GM19324 (cell line): ENCODE measurements at regions not wholly inside any gene's neighbourhood (a gene's known extent, or its start where the extent isn't known, plus 50 kb on each side); places are given as distances from the start of the nearest gene placed in this dataset.
"Not testable (repeated sequence)": the region's sequence is repeated elsewhere in the genome, so short reads cannot be mapped to it uniquely, and the experiment has no call there.

ENCODE experiments used
- ATAC-seq: cut with Tn5 transposase; IDR thresholded peaks from one replicate; pipeline ENCODE4 v1.9.1; 2021; ENCODE audit warnings: mild to moderate bottlenecking, moderate library complexity; ENCODE audit not compliant: unreplicated experiment, low FRiP score

DNA sequence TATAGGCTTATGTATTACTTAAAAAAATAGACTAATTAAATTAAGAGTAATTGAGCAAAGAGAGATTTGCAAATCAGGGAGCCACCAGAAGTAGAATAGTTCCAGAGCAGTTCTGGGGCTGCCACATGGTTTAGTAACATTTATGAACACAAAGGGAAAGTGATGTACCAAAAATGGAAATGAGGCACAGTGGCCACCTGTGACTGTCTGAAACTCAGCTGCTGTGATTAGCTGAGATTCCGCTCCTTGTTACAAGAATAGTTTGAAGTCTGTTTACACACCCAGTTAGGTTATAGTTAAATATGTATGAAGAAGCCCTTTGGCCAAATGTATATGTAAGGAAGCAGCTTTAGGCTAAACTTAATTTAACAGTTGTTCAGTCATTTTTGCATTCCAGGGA, 901.5 kb upstream of the CHORDC1 start:
- no peak for ATAC-seq

DNA sequence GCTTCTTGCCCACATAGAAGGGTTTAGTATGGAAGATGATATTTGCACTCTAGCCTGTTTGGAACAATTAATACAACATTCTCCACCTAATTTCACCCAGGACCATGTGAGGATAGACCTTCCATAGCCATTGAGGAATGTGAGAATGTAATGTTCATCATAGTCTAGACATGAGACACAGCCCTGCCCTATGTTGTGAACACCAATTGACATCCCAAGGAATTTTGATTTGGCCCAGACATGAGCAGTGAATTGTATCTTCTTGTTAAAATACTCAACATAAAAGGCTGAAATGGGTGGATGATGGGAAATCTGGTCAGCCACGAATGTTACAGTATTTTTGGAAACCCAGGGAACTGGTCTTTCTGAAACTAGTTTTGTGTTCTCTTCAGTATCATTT, 892.3 kb upstream of the CHORDC1 start:
- no peak for ATAC-seq

DNA sequence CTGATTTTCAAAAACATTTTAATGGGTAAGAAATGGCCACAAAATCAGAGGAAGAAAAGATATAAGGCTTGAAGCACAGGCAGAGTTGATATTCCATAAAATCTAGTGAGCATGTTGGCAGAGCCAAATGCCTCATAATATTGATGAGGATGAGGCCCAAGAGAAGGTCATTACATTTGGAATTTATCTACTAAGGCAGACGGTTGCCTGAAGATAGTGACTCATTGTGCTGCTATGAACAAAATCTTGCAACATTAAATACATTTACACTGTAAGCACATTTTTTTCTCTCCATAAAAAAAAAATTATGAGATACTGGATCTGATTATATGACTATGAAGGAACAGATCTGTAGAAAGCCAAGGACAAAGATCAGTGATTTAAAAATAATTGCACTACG, 881.4 kb upstream of the CHORDC1 start:
- no peak for ATAC-seq

DNA sequence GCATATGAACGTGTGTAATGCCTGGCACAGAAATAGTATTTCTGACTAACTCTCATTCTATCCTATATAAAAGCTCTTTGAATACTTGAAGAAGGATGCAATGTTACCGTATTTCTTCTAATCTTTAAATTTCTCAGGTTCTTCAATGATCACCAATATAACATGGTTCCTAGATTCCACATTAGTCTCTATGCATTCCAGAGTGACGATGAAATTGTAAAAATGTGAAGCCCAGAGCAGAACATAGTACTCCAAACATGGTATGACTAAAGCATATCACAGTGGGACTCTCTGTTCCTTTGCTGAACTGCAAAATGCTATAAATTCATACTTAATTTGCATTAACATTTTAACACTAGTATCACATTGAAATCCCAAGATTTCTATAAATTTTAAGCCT, 877.6 kb upstream of the CHORDC1 start:
- ATAC-seq = no peak

DNA sequence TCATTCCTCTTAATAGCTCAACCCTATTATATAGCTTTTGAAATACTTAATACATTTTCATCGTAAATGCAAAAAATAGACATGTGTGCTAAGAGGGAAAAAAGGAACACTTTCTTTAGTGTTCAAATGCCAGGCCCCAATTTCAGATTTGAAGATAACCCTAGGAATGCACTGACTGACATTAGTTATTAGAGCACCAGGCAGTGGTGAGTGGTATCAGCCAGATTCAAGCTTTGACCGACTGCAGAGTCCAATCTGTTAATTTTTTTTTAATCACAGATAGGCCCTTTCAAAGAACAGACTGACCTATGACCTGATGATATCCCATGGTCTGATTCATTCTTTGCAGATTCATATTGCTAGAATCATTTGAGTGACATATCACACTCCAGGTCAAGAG, 874.2 kb upstream of the CHORDC1 start:
- no peak for ATAC-seq

DNA sequence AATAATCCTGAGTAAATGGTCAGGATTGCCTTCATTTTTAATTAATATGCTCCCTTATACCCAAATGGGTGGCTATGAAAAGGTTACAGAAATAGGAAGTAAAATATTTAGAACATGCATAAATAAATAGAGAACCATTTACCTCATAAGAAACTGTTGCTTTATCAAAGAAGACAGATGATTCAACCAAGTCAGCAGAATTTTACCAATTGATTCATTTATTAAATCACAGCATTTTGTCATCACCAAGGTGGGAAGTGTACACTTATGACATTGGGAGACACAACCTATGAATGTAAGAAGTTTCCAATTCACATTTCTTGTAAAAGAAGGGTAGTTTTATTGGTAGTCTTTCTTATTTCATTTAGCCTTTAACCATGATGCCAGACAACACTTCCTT, 870.3 kb upstream of the CHORDC1 start:
- no peak for ATAC-seq

DNA sequence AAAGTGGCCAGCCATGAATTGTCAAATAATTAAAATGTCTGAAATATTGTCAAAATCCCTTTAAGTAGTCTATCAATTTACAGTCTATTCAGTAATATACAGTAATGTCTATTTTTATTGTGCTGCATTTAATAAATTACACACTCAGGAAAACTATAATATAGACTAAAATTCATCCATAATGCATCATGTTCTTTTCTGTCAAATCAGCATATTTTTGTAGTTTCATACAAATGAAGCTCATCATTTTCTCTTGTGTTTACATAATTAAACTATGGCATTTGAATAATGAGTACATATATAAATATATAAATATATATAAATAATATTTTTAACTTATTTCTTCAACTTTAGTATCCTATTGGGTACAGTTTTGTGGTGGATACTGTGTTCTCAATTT, 868.7 kb upstream of the CHORDC1 start:
- ATAC-seq = no peak

DNA sequence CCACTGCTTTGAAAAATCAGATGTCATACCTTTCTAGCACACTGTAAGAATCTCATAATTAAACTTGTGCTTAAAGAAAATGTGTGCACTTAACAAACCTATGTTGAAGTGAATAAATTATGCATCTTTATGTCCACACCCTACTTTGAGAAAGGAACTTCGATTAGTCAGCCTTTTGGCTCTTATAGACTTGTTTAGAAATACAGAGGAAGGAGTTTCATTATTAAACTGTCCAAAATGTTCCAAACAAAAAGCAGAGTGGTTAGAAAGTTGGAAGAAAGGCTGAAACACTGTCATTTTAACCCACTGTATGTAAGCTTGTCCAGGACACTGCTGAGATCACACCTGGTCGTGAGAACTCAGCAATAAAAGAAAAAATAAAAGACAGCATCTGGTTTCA, 863.2 kb upstream of the CHORDC1 start:
- ATAC-seq = no peak

DNA sequence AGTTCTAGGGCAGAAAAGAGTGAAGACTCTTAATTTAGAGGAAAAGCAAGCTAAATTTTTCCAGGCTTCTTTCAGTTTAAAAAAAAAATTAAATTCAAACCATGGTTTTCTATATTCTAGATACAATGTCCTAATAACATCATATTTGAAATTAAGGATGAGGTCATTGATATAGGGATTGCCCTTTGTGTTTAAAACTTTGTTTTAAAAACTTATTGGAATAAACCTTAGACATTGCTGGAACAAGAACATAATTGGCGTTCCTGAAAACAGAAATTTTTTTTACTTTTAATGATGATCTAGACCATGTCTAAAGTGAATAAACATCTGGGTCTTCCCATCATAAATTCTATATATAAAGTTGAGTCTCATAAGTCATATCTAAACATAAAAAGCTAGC, 859.4 kb upstream of the CHORDC1 start:
- no peak for ATAC-seq

DNA sequence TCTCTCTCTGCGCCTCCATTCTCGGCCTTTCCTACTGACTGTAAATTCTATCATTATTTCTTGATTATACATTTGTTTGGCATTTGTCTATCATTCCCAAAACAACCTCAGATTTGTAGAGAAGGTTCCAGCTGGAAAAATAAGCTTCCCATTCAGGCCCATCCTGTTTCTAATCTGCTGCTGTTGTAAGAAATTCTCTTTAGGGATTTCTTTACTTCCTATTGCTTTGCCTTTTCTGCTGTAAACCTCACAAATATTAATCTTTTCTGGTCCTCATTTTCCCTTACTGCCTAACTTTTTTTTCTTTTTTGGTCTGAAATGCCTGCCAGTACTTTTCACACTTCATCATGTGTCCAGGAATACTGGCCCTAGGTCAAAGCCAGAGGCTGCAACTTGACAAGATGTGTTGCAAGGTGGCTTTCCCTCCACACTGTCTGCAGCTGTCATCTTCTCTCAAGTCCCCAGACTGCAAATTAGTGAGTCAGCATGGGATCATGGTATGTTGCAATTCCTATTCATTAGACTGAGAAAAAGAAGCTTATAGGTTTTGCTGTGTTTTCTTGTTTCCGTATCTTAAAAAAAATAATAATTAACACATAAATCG, 858.7 kb upstream of the CHORDC1 start:
- ATAC-seq = no peak

DNA sequence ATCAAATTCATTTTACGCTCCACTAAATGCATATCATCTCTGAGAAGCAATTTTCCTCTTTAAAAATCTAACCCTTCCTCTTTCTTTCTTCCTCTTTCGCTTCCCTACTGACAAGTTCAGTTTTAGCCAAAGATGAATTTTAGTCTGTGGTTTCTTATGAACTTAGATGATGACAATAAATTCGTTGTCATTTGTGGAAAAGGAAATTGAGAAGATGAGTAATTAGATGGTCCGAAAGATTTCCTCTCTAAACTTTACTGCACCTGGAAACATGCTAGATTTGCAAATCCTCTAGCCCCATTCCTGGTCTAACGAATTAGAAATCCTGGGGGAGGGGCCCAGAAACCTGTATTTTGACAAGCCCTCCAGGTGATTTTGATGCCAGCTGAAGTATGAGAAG, 855.4 kb upstream of the CHORDC1 start:
- no peak for ATAC-seq

DNA sequence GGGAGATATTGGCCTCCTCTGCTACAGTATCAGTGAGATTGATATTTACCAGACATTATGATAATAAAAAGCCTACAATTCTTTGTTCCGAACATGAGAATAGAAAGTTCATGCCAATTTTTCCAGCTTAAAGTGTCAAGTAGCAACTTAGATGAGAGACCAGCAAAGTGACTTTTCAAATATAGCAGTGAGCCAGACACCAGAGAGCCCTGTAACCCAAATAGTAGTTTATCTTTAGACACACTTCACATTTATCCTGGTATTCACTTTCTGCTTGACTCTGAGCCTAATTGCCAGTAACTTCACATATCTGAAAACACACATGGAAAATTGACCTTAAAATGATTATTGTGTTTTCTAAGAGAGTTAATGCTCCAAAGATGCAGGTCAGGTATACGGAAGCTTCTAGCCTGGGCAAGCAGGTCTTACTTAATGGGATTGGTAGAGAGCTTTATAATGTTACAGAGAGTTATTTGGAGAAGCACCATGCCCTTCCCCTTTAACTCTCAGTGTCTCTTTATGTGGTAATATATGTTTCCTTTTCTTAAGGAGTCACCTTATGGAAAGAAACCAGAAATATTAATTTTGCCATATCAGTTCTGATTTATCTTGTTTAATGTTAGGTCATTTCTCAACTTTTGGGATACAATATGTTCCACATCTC, 852.3 kb upstream of the CHORDC1 start:
- ATAC-seq = no peak

DNA sequence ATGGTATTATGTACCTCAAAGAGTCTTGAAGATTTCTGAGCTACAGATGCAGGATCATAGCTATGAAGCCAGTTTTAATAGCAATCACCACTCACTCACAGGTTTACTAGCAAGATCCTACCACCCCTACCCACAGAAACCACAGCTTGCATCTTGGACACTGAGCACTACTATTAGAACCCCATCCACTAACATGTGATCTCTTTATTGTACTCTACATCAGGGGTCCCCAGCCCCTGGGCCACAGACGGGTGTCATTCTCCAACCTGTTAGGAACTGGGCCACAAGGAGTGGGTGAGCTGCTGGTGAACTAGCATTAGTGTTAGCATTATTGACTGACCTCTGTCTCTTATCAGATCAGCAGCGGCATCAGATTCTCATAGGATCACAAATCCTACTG, 844.8 kb upstream of the CHORDC1 start:
- no peak for ATAC-seq

DNA sequence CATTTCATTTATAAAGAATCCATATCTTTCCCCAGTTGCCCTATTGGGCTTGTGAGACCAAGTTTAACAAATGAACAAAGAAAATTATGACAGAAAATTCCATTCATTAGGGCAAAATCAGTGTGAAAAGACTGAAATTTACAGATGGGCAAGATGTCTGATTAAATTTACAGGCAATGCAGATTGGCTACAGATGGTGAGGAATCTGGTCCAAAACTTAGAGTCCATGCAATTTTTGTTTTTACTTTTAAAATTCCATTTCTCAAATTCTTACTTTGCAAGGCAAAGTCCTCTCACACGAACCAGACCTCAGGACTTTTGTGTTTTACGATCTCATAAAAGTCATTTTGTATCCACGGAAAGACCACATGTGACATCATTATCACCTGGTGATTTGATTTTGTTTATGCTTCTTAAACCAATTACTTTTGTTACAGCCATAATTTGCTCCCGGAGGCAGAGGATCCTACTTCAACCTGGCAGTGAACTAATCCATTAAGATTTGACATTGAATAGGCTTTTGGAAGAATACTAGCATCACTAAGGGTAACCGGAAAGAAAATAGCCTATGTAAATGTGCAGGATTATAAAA, 843.7 kb upstream of the CHORDC1 start:
- ATAC-seq = no peak

DNA sequence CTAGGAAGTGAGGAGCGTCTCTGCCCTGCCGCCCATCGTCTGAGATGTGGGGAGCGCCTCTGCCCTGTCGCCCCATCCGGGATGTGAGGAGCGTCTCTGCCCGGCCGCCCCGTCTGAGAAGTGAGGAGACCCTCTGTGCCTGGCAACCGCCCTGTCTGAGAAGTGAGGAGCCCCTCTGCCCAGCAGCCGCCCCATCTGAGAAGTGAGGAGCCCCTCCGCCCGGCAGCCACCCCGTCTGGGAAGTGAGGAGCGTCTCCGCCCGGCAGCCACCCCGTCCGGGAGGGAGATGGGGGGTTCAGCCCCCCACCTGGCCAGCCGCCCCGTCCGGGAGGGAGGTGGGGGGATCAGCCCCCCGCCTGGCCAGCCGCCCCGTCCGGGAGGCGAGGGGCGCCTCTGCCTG, 840.5 kb upstream of the CHORDC1 start:
- not testable (repeated sequence) for ATAC-seq

DNA sequence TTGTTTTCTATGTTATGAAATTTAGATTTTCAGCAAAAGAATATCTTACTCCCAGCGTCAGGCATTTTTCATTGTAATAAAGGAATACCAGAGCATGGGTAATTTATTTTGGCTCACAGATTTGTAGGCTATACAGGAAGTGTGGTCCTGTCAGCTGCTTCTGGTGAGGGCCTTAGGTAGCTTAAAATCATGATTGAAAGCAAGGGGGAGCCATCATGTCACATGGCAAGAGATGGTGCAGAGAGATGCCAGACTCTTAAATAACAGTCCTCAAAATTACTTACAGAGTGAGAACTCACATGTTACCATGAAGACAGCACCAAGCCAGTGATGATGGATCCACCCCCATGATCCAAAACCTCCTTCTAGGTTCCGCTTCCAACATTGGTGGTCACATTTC, 825.0 kb upstream of the CHORDC1 start:
- ATAC-seq = no peak

DNA sequence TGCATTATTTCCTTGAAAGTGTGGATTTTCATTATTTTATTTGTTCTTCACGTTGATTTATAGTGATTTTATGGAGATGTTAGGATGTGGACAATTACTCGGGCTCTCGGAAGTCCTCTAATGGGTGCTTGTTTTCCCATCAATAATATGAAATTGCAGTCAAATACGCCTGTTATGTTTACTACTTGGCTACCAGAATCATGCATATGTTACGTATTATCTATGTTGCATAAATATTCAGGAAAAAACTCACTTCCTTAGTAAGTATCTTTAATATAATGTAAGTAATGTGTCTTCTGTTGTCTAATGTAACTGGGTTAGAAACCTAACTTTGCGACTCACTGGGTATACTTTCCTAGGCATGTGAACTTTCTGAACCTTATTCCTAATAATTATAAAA, 823.4 kb upstream of the CHORDC1 start:
- ATAC-seq = no peak

DNA sequence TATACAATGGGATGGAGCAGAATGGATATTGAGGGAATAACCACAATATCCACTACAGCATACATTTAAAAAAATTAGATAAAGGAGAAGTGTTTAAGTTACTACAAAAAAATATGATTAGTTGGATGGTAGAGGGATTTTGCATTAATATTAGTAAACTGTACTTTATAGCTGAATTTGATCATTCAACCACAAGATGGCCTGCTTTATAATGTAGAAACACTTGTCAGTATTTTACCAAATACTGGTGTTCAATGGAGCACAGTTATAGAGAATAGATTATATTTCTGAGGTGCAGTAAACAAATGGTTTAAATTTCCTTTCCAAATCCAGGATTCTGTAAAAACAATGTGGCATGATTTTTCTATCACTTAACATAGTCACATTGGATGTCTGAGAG, 818.8 kb upstream of the CHORDC1 start:
- no peak for ATAC-seq

DNA sequence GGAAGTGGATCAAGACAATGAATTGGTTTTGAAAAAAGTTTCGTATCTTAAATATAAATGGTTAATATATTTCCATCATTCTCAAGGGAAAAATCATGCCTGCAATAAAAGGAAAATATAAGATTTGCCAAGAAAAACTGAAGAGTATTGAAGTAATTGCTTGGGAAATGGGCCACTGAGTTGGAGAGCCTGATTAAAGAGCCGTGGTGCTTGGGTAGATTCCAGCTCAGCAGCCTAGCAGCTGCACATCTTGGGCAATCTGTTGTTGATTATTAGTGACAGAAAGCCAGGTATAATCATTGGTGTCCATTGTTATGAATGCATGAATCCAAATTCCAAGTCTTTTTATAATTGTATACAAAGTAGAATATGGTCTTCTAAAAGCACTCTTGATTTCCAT, 800.9 kb upstream of the CHORDC1 start:
- no peak for ATAC-seq

DNA sequence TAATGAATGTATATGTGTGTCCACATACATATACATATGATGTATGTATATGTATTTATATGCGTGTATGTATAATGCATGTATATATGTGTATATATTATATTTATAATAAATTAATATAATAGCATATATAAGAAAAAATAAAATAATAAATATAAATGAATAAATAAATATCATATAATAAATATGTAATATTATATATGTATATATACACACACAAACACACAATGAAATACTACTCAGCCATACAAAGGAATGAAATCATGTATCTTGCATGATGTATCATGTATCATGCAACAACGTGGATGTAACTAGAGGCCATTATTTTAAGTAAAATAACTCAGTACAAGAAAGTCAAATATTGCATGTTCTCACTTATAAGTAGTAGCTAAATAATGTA, 788.7 kb upstream of the CHORDC1 start:
- ATAC-seq = no peak

DNA sequence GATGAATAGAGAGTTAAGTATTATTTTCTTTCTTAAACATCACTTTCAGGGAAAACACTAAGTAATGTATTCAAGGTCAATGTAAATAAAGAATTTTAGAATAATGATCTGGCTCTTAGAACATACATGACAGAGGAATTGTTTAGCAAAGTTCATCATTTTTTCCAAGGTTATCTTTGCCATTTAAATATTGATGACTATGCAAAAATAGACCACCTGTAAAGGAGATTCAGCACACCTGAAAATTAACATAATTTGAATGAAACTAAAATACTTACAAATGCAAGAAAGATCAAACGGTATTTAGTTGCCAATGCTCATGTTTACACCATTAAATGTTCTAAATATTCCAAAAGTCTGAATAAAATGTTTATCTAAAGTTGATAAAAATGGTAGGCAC, 782.6 kb upstream of the CHORDC1 start:
- ATAC-seq = no peak

DNA sequence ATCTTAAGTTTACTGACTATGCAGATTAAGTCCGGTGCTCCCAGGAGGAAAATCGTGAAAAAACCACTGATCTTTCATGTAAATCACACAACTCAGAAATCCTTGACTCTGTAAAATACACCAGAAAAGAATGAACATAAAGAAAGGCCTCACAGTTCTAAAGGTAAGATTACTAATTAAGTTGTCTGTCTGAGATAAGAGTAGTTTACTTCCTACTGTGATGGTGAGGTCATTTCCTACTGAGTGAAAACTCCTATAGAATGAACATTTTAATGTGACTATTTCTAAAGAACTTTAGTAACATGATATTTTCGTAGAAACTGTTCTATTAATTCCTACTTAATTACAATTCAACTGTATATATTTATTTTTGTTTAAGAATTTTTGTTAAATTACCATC, 774.4 kb upstream of the CHORDC1 start:
- no peak for ATAC-seq
